K562 (cell line): ENCODE measurements at regions not wholly inside any gene's neighbourhood (a gene's known extent, or its start where the extent isn't known, plus 50 kb on each side); places are given as distances from the start of the nearest gene placed in this dataset.

Experiments
- ATAC-seq: fragments of 200-7000 bp; cut with Tn5 transposase; 3 replicates; pipeline ENCODE4 v1.9.1; 2020; ENCODE audit warnings: moderate library complexity
- BruUV-seq: library from RNA; stranded (reverse); fragments of 400-500 nt; replicated peaks from 2 replicates; lab custom pipeline; 2021; lab: Mats Ljungman, UMichigan
- CTCF ChIA-PET: fragments of 300-600 bp; formaldehyde crosslinking; extraction: SDS; loops from one replicate; lab custom pipeline; 2021; ENCODE audit warnings: low intra/inter-chr PET ratio; lab: Yijun Ruan, JAX
- POLR2A ChIA-PET: fragments of 300-600, 350-650 bp; sonication (Branson Sonifier 250); formaldehyde crosslinking; extraction: SDS; loops from one replicate; lab custom pipeline; 2021; ENCODE audit warnings: antibody characterized with exemption, inconsistent platforms; lab: Yijun Ruan, JAX
- DNase-seq, 4 experiments: peaks; one replicate each; pipeline versions ENCODE4 v3.0.0 to v3.0.0-alpha.2; 2011 to 2018; ENCODE audit warnings: low spot score in 3 of 4, mixed read lengths in 3 of 4; ENCODE audit errors: extremely low read depth in 1 of 4
- FAIRE-seq: peaks from 2 replicates; lab custom pipeline; 2011; peaks lifted over from hg19 to GRCh38; lab: Jason Lieb, UNC
- H2AFZ ChIP-seq: 2 replicates; pipeline ENCODE4 v1.6.0; 2011; ENCODE audit warnings: low read depth, low read length, control low read depth, inconsistent platforms
- H3K27ac ChIP-seq: fragments of 200-600 bp; 3 replicates; pipeline ENCODE4 v1.8.0; 2011; ENCODE audit warnings: low read depth, mild to moderate bottlenecking, control low read depth, inconsistent platforms, low read length, moderate library complexity, mixed read lengths; ENCODE audit errors: extremely low read depth
- H3K27me3 ChIP-seq, 2 experiments: fragments of 300-600 bp in 1 of 2; 2 replicates in 1 of 2; 3 replicates in 1 of 2; pipeline versions ENCODE4 v1.6.0 to v1.8.0; 2011; ENCODE audit warnings: inconsistent platforms in 2 of 2, low read length in 2 of 2, mild to moderate bottlenecking in 1 of 2, mixed read lengths in 1 of 2, moderate library complexity in 1 of 2; ENCODE audit not compliant: control insufficient read depth in 2 of 2, insufficient read depth in 2 of 2
- H3K36me3 ChIP-seq: fragments of 300-600 bp; 3 replicates; pipeline ENCODE4 v1.8.0; 2011; ENCODE audit warnings: mild to moderate bottlenecking, low read length, inconsistent platforms; ENCODE audit not compliant: control insufficient read depth, insufficient read depth
- H3K4me1 ChIP-seq, 2 experiments: fragments of 200-600 bp in 1 of 2; replicated peaks in 1 of 2; 2 replicates in 1 of 2; 3 replicates in 1 of 2; pipeline versions ENCODE4 v1.5.1 to v1.8.0; 2011; ENCODE audit warnings: inconsistent platforms in 2 of 2, low read length in 2 of 2, mild to moderate bottlenecking in 1 of 2, mixed read lengths in 1 of 2, moderate library complexity in 1 of 2; ENCODE audit not compliant: control insufficient read depth in 2 of 2, insufficient read depth in 2 of 2
- H3K4me2 ChIP-seq: 2 replicates; pipeline ENCODE4 v1.6.1; 2011; ENCODE audit warnings: low read length, control low read depth, inconsistent platforms, mixed read lengths; ENCODE audit not compliant: insufficient read depth
- H3K4me3 ChIP-seq: fragments of 200-600 bp; sonication (generic), shearing (Covaris generic); 2 replicates; pipeline ENCODE4 v1.5.1; 2016; ENCODE audit warnings: control low read depth, inconsistent platforms
- H3K79me2 ChIP-seq: fragments of 200-600 bp; 3 replicates; pipeline ENCODE4 v1.8.0; 2011; ENCODE audit warnings: low read length, inconsistent platforms; ENCODE audit not compliant: control insufficient read depth, insufficient read depth
- H3K9ac ChIP-seq, 2 experiments: 2 replicates each; pipeline versions ENCODE4 v1.6.0 to v1.6.1; 2011; ENCODE audit warnings: low read depth in 2 of 2, low read length in 2 of 2, control low read depth in 1 of 2, inconsistent platforms in 1 of 2, mild to moderate bottlenecking in 1 of 2, mixed read lengths in 1 of 2; ENCODE audit not compliant: insufficient read depth in 1 of 2
- H3K9me1 ChIP-seq: one replicate; pipeline ENCODE4 v1.6.0; 2011; ENCODE audit warnings: inconsistent platforms, mild to moderate bottlenecking, low read length, moderate library complexity; ENCODE audit not compliant: control insufficient read depth, insufficient read depth
- H3K9me3 ChIP-seq: replicated peaks from 2 replicates; pipeline ENCODE4 v1.5.1; 2011; ENCODE audit warnings: low read depth, low read length, inconsistent platforms; ENCODE audit not compliant: control insufficient read depth, insufficient read depth
- H4K20me1 ChIP-seq: replicated peaks from 2 replicates; pipeline ENCODE4 v1.6.1; 2011; ENCODE audit warnings: low read length, inconsistent platforms, mixed read lengths; ENCODE audit not compliant: control insufficient read depth, insufficient read depth
- CREBBP ChIP-seq: IDR thresholded peaks from one replicate; pipeline ENCODE4 v1.6.1; 2012; ENCODE audit warnings: low read depth, mild to moderate bottlenecking, control low read depth, inconsistent platforms, low read length
- DEAF1 ChIP-seq: fragments of 450-650 bp; formaldehyde crosslinking; IDR thresholded peaks from 2 replicates; pipeline ENCODE4 v1.4.0; 2020; ENCODE audit warnings: mild to moderate bottlenecking, moderate library complexity
- NFE2 ChIP-seq: IDR thresholded peaks from 2 replicates; pipeline ENCODE4 v1.6.1; 2014; ENCODE audit warnings: antibody characterized with exemption, low read depth
- NRF1 ChIP-seq, 2 experiments: fragments of 450-650 bp; IDR thresholded peaks in 1 of 2; conservative IDR thresholded peaks in 1 of 2; 2 replicates each; pipeline ENCODE4 v1.6.1; 2014; ENCODE audit warnings: mild to moderate bottlenecking in 2 of 2
- PRMT5 ChIP-seq: sonication (generic); formaldehyde crosslinking; IDR thresholded peaks from 2 replicates; pipeline ENCODE4 v1.5.0; 2020; ENCODE audit warnings: missing genetic modification reagents
- SIX5 ChIP-seq, 2 experiments: IDR thresholded peaks; 2 replicates each; pipeline ENCODE4 v1.6.1; 2011; ENCODE audit warnings: low read length in 2 of 2, borderline replicate concordance in 1 of 2, low read depth in 1 of 2, mild to moderate bottlenecking in 1 of 2, moderate library complexity in 1 of 2; ENCODE audit not compliant: insufficient read depth in 1 of 2
- TRIM24 ChIP-seq, 2 experiments: fragments of 450-650 bp; IDR thresholded peaks; 2 replicates each; pipeline ENCODE4 v1.6.1; 2016
- WGBS: fragments of 100-300 bp; shearing (Covaris generic); methylation state at CpG from one replicate; pipeline ENCODE4 v1.1.6; 2016; ENCODE audit warnings: low coverage, mixed read lengths; ENCODE audit not compliant: insufficient coverage; ENCODE audit errors: missing lambda C conversion rate; 5-methylcytosine and 5-hydroxymethylcytosine counted together
- in situ Hi-C: fragments of 300-500 bp; cut with MboI; formaldehyde crosslinking; loops from 4 replicates; pipeline ENCODE4 v1.15.0; 2018; ENCODE audit warnings: inconsistent platforms, mixed read lengths
- intact Hi-C: fragments of 100-400 bp; cut with micrococcal nuclease; formaldehyde crosslinking; loops from 2 replicates; pipeline ENCODE4 v1.14.2; 2022

DNA sequence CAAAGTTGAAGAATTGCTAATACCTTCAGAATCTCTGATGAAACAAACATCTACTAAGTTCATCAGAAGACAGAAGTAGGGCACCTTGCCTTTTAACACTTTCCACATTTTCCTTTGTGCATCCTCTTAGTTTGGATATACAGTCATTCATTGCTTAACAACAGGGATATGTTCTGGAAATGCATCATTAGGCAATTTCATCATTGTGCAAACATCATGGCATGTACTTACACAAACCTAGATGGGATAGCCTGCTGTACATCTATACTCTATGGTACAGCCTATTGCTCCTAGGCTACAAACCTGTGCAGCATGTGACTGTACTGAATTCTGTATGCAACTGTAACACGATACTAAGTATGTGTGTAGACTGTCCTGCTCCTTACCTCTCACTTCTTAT is 169.8 kb downstream of the SUCLA2 start:
- no peaks in the 10 kb centered on the region for H3K79me2 ChIP-seq
- H3K36me3 ChIP-seq = no peaks in the 10 kb centered on the region
- ATAC-seq = no peak
- 0% methylated on average over 1 of the region's 1 CpG for WGBS
- H2AFZ ChIP-seq = no peak overlapping the region
- POLR2A ChIA-PET = no interaction called here
- intact Hi-C loops (no loop called here), in situ Hi-C loops (no loop called here)
- no peak overlapping the region for H3K4me2 ChIP-seq
- no peaks in the 10 kb centered on the region for H4K20me1 ChIP-seq
- no peaks in the 10 kb centered on the region for H3K9me3 ChIP-seq
- no peak overlapping the region for H3K27ac ChIP-seq
- TF ChIP-seq SIX5 (IDR thresholded peaks at IDR 0.05; ENCODE audit: borderline replicate concordance in 1 of 2, insufficient read depth in 1 of 2, low read depth in 1 of 2, low read length in 2 of 2) (no peak), PRMT5 (CRISPR knock-in tag) (no peak), DEAF1 (no peak), TRIM24 (IDR thresholded peaks at IDR 0.05) (no peak), NFE2 (no peak), NRF1 (conservative IDR thresholded peaks at IDR 0.05 in 1 of 2, IDR thresholded peaks at IDR 0.05 in 1 of 2) (no peak), CREBBP (no peak)
- CTCF ChIA-PET = no interaction called here
- FAIRE-seq = no peak
- H3K9ac ChIP-seq = no peak overlapping the region
- no TSS peak for BruUV-seq
- no peak overlapping the region for H3K4me3 ChIP-seq
- H3K4me1 ChIP-seq = no peaks in the 10 kb centered on the region
- no peaks in the 10 kb centered on the region for H3K9me1 ChIP-seq
- no peak for DNase-seq
- H3K27me3 ChIP-seq = no peaks in the 10 kb centered on the region; a peak in 1 of 5 replicates
